Endothelial cell (in vitro differentiated cells): ENCODE measurements at regions not wholly inside any gene's neighbourhood (a gene's known extent, or its start where the extent isn't known, plus 50 kb on each side); places are given as distances from the start of the nearest gene placed in this dataset.
A peak's percentile ranks its signal among the peaks of the same experiment; 100 is the strongest.

Experiments
- DNase-seq: peaks from one replicate; pipeline ENCODE4 v3.0.0; 2021; ENCODE audit warnings: low spot score
- H3K27ac Mint-ChIP-seq: one replicate; pipeline ENCODE4 v1.8.0; 2021; ENCODE audit warnings: mixed read lengths, inconsistent platforms; ENCODE audit not compliant: unreplicated experiment
- H3K27me3 Mint-ChIP-seq: one replicate; pipeline ENCODE4 v1.8.0; 2021; ENCODE audit warnings: mild to moderate bottlenecking, moderate library complexity, mixed read lengths, inconsistent platforms; ENCODE audit not compliant: unreplicated experiment
- H3K36me3 Mint-ChIP-seq: one replicate; pipeline ENCODE4 v1.8.0; 2021; ENCODE audit warnings: mild to moderate bottlenecking, low read depth, mixed read lengths, inconsistent platforms; ENCODE audit not compliant: unreplicated experiment
- H3K4me1 Mint-ChIP-seq: one replicate; pipeline ENCODE4 v1.8.0; 2021; ENCODE audit warnings: mild to moderate bottlenecking, mixed read lengths, inconsistent platforms; ENCODE audit not compliant: unreplicated experiment
- H3K4me3 Mint-ChIP-seq: one replicate; pipeline ENCODE4 v1.8.0; 2021; ENCODE audit warnings: mild to moderate bottlenecking, mixed read lengths, inconsistent platforms; ENCODE audit not compliant: unreplicated experiment
- H3K9me3 Mint-ChIP-seq: one replicate; pipeline ENCODE4 v1.8.0; 2021; ENCODE audit warnings: mixed read lengths, inconsistent platforms; ENCODE audit not compliant: unreplicated experiment
- CTCF ChIP-seq: fragments of 200-600 bp; sonication (generic); IDR thresholded peaks from one replicate; pipeline ENCODE4 v1.5.0; 2021; ENCODE audit warnings: antibody characterized with exemption; ENCODE audit not compliant: unreplicated experiment

- Mint-ChIP-seq H3K4me3 (peak overlapping the region; percentile 82), H3K27me3 (peaks cover 4% of the 10 kb centered on the region), H3K4me1 (no peaks in the 10 kb centered on the region), H3K9me3 (no peaks in the 10 kb centered on the region), H3K36me3 (no peaks in the 10 kb centered on the region), H3K27ac (no peak overlapping the region)
- DNase-seq = no peak
- no peak for TF ChIP-seq CTCF
Observed at GRCh38 chr14:62117751-62118105, 355.5 kb downstream of the SNAPC1 start.

DNA sequence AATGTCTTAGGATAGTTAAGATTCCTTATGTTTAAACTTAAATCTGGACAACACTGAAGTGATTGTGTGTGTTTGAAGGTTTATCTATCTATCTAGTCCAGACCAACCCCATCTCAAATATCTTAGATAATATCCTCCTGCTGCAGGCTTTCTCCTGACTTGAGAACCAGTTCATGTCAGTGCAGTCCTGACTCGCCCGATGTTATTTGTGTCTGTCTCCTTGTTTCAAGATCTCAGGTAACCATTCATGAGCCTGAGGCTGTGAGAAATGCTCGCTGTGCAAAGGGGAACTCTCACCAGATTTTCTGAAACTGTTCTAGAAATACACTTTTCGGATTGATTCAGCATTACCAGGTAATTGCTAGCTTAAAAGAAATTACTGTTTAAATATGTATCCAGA lies 356.2 kb downstream of the SNAPC1 start:
- Mint-ChIP-seq H3K4me3 (no peak overlapping the region), H3K36me3 (no peaks in the 10 kb centered on the region), H3K4me1 (no peaks in the 10 kb centered on the region), H3K27ac (no peak overlapping the region), H3K9me3 (no peaks in the 10 kb centered on the region), H3K27me3 (peaks cover 4% of the 10 kb centered on the region)
- TF ChIP-seq CTCF = no peak
- DNase-seq = no peak

- Mint-ChIP-seq H3K36me3 (no peaks in the 10 kb centered on the region), H3K9me3 (no peaks in the 10 kb centered on the region), H3K4me1 (no peaks in the 10 kb centered on the region), H3K4me3 (no peak overlapping the region), H3K27ac (no peak overlapping the region), H3K27me3 (peaks cover 4% of the 10 kb centered on the region)
- no peak for TF ChIP-seq CTCF
- no peak for DNase-seq
Observed at GRCh38 chr14:62118871-62119270, 356.7 kb downstream of the SNAPC1 start.

DNA sequence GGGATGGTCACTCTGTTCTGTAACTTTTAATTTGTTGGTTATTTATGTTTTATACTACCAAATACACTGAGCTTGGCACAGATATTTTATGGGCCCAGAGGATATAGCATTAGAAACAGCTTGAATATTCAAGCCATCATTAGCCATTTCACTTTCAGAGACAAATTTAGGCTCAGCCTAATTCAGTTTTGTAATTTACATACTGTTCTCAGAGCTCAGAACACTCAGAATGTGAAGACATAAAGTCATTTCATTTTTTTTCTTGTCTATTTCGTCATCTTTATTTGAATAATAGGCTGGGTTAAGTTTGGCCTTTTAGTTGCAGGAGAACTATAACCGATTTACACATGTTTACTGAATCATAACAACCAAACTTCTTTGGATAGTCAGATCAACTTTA lies 361.7 kb downstream of the SNAPC1 start:
- no peaks in the 10 kb centered on the region for H3K36me3 Mint-ChIP-seq
- no peaks in the 10 kb centered on the region for H3K9me3 Mint-ChIP-seq
- no peak for DNase-seq
- H3K27ac Mint-ChIP-seq = no peak overlapping the region
- no peak overlapping the region for H3K4me3 Mint-ChIP-seq
- no peak for TF ChIP-seq CTCF
- peaks cover 4% of the 10 kb centered on the region for H3K27me3 Mint-ChIP-seq
- H3K4me1 Mint-ChIP-seq = no peaks in the 10 kb centered on the region

DNA sequence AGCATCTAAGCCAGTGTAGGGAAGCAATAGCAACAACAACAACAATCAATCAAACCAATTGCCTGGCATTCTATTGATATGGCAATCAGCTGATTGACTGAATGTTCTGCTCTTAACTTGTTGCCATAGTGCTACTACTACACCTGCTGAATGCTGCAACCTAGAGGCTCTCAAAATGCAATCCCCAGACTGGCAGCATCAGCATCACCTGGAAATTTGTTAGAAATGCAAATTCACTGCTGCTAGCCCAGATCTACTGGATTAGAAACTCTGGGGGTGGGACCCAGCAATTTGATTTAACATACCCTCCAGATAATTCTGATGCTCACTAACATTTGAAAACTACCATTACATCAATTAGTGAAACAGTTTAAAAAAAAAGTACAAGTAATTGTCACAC lies 363.6 kb downstream of the SNAPC1 start:
- no peak for DNase-seq
- H3K27me3 Mint-ChIP-seq = peaks cover 4% of the 10 kb centered on the region
- H3K27ac Mint-ChIP-seq = no peak overlapping the region
- H3K36me3 Mint-ChIP-seq = no peaks in the 10 kb centered on the region
- H3K4me3 Mint-ChIP-seq = no peak overlapping the region
- no peaks in the 10 kb centered on the region for H3K4me1 Mint-ChIP-seq
- no peak for TF ChIP-seq CTCF
- H3K9me3 Mint-ChIP-seq = no peaks in the 10 kb centered on the region
